Amniotic epithelial cell (primary cell): ENCODE measurements at regions not wholly inside any gene's neighbourhood (a gene's known extent, or its start where the extent isn't known, plus 50 kb on each side); places are given as distances from the start of the nearest gene placed in this dataset.

Source experiments
- DNase-seq: peaks from one replicate; pipeline ENCODE4 v3.0.0-alpha.2; 2010; ENCODE audit warnings: low read depth

DNA sequence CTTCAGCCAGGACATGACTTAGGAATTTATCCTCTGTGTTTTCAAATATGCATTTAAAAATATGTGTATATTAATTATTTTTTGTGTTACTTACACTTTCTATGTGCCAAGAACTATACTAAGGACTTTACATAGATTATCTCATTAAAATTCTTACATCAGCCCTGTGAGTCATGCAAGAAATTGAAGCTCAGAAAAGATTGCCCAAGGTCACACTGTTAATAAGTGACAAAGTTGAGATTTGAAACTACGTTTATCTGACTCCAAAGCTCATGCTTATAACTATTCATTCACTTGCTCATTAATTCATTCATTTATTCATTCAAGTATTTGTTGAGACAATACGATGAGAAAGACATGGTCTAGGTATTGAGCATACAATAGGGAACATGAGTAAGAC is 62.9 kb upstream of the CHRDL1 start:
- DNase-seq: no peak

DNA sequence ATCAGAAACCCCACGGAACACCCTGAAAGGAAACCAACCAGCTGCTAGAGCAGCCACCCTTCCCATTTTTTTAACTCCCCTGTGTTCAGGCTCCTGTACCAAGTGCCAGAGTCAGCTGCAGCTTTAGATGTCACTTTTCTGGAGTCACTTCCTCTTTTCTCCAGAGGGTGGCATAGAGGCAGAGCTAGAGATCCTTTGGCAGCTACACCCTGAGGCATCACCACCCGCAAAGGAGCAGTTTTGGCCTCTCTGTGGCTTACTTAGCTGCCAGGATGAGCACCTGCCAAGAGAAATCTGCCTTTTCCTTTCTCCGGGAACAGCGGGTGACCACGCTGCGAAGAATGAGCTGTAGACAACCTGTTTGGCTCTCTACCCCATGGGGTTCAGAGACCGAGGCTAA is 58.0 kb upstream of the CHRDL1 start:
- DNase-seq: peak; percentile 2

DNA sequence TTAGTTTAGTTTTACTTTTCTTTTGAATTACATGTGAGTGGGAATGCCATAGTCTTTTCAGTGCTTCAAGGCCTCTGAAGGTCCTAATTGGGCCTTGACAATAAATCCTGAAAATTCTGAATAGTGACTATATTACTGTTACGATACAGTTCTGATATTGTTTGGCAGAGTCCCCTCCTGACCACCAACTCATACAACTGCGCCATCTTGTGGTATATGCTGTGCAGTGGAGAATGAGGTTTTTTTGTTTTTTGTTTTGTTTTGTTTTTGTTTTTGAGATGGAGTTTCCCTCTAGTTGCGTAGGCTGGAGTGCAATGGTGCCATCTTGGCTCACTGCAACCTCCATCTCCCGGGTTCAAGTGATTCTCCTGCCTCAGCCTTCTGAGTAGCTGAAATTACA is 56.6 kb upstream of the CHRDL1 start:
- peak; percentile 6 for DNase-seq

DNA sequence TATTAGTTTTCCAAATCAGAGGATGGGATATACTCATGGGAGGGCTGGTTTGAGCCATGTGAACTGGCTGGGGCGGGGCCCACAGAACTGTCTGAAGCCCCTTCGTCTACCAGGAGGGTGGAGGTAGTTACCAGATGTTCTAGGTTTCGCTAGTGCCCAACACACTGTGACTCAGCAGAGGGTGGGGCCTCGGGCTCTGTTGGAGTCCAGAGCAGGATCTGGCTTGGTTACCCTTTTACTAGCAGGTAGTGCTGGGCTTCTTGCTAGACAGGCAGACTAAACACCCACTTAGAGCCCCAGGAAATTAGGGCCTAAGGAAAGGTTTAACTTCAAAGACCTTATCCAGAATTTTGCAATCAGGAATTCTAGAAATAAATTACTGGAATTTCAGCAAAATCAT is 56.2 kb upstream of the CHRDL1 start:
- peak; percentile 2 for DNase-seq

DNA sequence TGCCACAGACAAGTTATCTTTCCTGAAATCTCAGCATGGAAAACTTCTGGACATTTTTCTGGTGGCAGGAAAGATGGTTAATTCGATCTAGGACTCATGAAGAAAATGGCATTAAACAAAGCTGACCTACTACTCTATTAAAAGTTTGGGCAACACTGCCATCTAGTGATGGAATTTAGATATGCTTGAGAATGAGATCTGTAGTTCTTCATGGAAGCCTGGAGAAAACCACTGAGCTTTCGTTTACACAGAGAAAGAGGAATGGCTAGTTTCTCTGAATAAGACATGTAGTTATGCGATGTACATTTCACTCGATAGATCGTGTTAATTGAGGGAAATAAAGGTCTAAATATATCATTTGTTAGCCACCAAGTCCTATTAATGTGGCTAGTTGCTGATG is 51.7 kb upstream of the CHRDL1 start:
- DNase-seq: peak; percentile 47

DNA sequence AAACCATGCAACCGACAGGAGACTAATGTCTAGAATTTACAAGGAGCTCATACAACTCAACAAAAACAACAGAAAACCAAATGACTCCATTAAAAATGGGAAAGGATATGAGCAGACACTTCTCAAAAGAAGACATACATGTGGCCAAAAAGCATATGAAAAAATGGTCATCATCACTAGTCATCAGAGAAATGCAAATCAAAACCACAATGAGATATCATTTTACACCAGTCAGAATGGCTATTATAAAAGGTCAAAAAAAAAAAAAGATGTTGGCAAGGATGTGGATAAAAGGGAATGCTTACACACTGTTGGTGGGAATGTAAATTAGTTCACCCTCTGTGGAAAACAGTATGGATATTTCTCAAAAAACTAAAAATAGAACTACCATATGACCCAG is 50.5 kb upstream of the CHRDL1 start:
- DNase-seq: no peak
